SU-DHL-6 (cell line): ENCODE measurements at regions not wholly inside any gene's neighbourhood (a gene's known extent, or its start where the extent isn't known, plus 50 kb on each side); places are given as distances from the start of the nearest gene placed in this dataset.

Source experiments
- H2AFZ ChIP-seq: fragments of 200-600 bp; sonication (generic); 2 replicates; pipeline ENCODE4 v1.6.1; 2014; ENCODE audit warnings: low read depth, mild to moderate bottlenecking, moderate library complexity, mixed read lengths, antibody characterized with exemption, low read length; ENCODE audit not compliant: severe bottlenecking
- H3F3A ChIP-seq: fragments of 200-600 bp; shearing (Covaris generic); 2 replicates; pipeline ENCODE4 v1.6.0; 2016; ENCODE audit warnings: antibody characterized with exemption, mild to moderate bottlenecking; ENCODE audit not compliant: insufficient read depth
- H3K27ac ChIP-seq: fragments of 200-600 bp; sonication (generic); 2 replicates; pipeline ENCODE4 v1.5.1; 2016; ENCODE audit warnings: low read depth, mild to moderate bottlenecking, low read length, moderate library complexity, mixed read lengths
- H3K27me3 ChIP-seq: fragments of 200-600 bp; sonication (generic), shearing (Covaris generic); 2 replicates; pipeline ENCODE4 v1.6.0; 2014; ENCODE audit warnings: mild to moderate bottlenecking, low read length
- H3K36me3 ChIP-seq: fragments of 200-600 bp; sonication (generic); 2 replicates; pipeline ENCODE4 v1.6.1; 2014; ENCODE audit warnings: mild to moderate bottlenecking, low read length, mixed read lengths
- H3K4me2 ChIP-seq: fragments of 300-600, 200-600 bp; shearing (Covaris generic), sonication (generic); 2 replicates; pipeline ENCODE4 v1.6.0; 2014; ENCODE audit warnings: low read length, low read depth, mild to moderate bottlenecking; ENCODE audit not compliant: poor library complexity, severe bottlenecking
- H3K4me3 ChIP-seq: fragments of 200-600 bp; sonication (generic); 2 replicates; pipeline ENCODE4 v1.5.1; 2014; ENCODE audit warnings: antibody characterized with exemption, low read length, mild to moderate bottlenecking, mixed read lengths; ENCODE audit not compliant: insufficient read depth, poor library complexity, severe bottlenecking
- H3K79me2 ChIP-seq: fragments of 200-600 bp; sonication (generic); 2 replicates; pipeline ENCODE4 v1.6.1; 2014; ENCODE audit warnings: mild to moderate bottlenecking, low read length, moderate library complexity; ENCODE audit not compliant: insufficient read depth
- H3K9ac ChIP-seq: fragments of 200-600 bp; sonication (generic); 2 replicates; pipeline ENCODE4 v1.7.0; 2014; ENCODE audit warnings: mild to moderate bottlenecking, low read length
- H3K9me2 ChIP-seq: fragments of 200-600 bp; sonication (generic); replicated peaks from 2 replicates; pipeline ENCODE4 v1.6.1; 2014; ENCODE audit warnings: low read length; ENCODE audit not compliant: insufficient read depth
- H3K9me3 ChIP-seq: fragments of 200-600 bp; sonication (generic); 2 replicates; pipeline ENCODE4 v1.6.1; 2014; ENCODE audit warnings: low read length, mixed read lengths; ENCODE audit not compliant: insufficient read depth
- H4K20me1 ChIP-seq: fragments of 200-600 bp; sonication (generic); 2 replicates; pipeline ENCODE4 v1.6.1; 2014; ENCODE audit warnings: low read depth, mild to moderate bottlenecking, antibody characterized with exemption, low read length, moderate library complexity, mixed read lengths
- EZH2phosphoT487 ChIP-seq: fragments of 200-600 bp; sonication (generic), shearing (Covaris generic); conservative IDR thresholded peaks from 2 replicates; pipeline ENCODE4 v1.6.1; 2018; ENCODE audit warnings: mild to moderate bottlenecking, antibody characterized with exemption, low read length, moderate library complexity, mixed read lengths
- TF ChIP-seq, protein P1 (sequence below): fragments of 200-600 bp; sonication (generic); IDR thresholded peaks from one replicate; pipeline ENCODE4 v1.5.1; 2017; ENCODE audit warnings: antibody characterized with exemption, mild to moderate bottlenecking, low read length, moderate library complexity; ENCODE audit not compliant: insufficient read depth, poor library complexity, severe bottlenecking

DNA sequence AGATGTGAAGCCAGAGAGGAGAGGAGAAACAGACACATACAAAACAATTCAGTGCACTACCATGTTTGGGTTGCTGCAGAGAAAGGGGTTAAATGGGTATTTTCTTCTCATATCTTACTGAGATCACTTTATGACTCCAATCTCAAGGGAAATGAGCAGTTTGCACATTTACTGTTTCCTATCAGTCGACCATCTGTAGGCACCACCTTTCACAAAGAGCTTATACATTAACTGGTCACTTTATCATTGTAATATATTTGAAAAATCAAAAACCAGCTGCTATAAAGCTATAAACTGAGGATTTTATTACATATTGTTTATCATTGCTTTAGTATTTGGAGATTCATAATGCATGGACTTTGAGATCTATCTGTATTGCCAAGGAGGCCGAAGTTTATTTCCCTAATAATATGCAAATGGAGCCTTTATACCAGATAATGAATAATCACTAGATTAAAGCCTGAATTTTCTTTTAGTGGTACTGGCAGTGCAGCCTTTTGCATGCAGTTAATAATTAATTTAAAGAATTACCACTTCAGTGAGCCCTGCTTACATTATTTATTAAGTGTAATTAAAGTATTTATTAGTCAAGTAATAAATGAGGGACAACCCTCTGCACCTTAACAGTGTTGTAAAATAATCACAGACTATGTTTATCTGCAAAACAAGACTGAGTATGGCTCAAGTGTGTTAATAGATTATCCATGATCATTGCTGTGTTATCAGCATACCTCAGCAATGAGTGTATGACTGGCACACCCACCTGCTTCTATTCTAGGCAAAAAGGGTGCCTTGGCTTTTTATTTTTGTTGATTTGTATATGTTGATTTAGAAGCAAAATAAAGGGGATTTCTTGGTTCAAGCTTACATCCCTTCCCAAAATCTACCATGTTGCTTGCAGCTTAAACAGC lies 167.7 kb upstream of the SLC14A2 start:
- Histone ChIP-seq H3K9me2 (no peaks in the 10 kb centered on the region), H4K20me1 (no peaks in the 10 kb centered on the region), H3K9me3 (no peaks in the 10 kb centered on the region), H3K4me3 (no peak overlapping the region), H3K4me2 (no peak overlapping the region), H3K9ac (no peak overlapping the region), H3K79me2 (no peaks in the 10 kb centered on the region), H3K27ac (no peak overlapping the region), H2AFZ (no peak overlapping the region), H3F3A (no peaks in the 10 kb centered on the region), H3K27me3 (no peaks in the 10 kb centered on the region), H3K36me3 (no peaks in the 10 kb centered on the region)
- TF ChIP-seq, protein P1, sequence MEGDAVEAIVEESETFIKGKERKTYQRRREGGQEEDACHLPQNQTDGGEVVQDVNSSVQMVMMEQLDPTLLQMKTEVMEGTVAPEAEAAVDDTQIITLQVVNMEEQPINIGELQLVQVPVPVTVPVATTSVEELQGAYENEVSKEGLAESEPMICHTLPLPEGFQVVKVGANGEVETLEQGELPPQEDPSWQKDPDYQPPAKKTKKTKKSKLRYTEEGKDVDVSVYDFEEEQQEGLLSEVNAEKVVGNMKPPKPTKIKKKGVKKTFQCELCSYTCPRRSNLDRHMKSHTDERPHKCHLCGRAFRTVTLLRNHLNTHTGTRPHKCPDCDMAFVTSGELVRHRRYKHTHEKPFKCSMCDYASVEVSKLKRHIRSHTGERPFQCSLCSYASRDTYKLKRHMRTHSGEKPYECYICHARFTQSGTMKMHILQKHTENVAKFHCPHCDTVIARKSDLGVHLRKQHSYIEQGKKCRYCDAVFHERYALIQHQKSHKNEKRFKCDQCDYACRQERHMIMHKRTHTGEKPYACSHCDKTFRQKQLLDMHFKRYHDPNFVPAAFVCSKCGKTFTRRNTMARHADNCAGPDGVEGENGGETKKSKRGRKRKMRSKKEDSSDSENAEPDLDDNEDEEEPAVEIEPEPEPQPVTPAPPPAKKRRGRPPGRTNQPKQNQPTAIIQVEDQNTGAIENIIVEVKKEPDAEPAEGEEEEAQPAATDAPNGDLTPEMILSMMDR = no peak
- TF ChIP-seq EZH2phosphoT487 = no peak

DNA sequence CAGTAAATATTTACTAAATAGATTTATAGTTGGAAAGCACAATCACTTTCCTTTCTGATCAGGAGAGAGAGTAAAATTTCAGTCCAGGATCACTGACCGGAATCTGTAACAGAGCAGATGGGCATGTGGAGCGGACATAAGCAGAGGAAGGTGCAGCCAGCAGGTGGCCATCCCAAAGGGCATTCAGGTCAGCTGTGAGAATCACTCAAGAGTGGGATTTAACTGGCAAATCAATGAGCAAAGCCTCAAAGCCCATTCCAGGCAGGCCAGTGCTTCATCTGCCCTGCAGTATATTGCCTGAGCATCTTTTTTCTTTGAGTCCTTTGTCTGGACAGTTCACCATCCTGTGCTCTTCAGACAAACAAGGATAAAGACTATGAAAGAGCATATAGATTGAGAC lies 166.4 kb upstream of the SLC14A2 start:
- H3F3A ChIP-seq = no peaks in the 10 kb centered on the region
- H3K4me3 ChIP-seq = no peak overlapping the region
- H3K9me2 ChIP-seq = no peaks in the 10 kb centered on the region
- H3K9ac ChIP-seq = no peak overlapping the region
- H3K79me2 ChIP-seq = no peaks in the 10 kb centered on the region
- H4K20me1 ChIP-seq = no peaks in the 10 kb centered on the region
- no peaks in the 10 kb centered on the region for H3K9me3 ChIP-seq
- no peak overlapping the region for H3K27ac ChIP-seq
- no peak overlapping the region for H2AFZ ChIP-seq
- H3K4me2 ChIP-seq = no peak overlapping the region
- H3K36me3 ChIP-seq = no peaks in the 10 kb centered on the region
- TF ChIP-seq, protein P1 = no peak
- TF ChIP-seq EZH2phosphoT487 = no peak
- H3K27me3 ChIP-seq = no peaks in the 10 kb centered on the region

DNA sequence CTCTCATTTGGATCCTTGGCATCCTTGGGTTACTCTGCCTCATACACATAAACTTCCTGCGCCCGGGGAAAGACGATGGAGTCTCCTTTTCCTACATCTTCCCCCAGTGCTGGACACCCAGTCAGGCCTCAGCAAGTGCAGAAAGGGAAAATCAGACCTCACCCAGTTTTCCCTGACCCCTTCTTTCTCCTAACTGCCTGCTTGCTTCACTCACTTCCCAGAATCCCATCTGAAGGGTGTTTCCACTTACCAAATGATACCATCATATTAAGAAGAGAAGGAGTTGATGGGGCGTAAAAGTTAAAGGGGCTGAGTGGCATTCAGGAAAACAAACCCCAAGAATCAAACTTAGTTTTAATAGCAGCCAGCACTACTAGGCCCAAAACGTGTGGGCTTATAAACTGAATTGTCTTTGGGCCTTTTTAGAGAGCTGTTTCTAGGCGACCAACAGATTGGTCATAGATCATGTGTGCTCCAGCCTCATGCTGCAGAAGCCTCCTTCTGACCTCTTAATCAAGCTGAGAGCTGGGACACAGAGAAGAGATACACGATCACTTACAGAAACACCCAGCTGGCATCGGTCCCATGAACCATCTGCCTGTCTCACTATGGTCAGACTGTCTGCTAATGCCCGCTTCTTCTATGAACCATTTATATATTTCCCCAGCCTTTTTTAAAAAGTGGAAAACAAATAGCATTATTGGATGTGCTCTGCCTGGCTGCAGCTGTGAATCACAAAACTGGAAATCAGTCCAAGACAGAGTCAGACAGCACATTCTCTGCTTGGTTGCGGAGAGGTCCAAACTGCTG lies 165.7 kb upstream of the SLC14A2 start:
- Histone ChIP-seq H3F3A (no peaks in the 10 kb centered on the region), H4K20me1 (no peaks in the 10 kb centered on the region), H3K79me2 (no peaks in the 10 kb centered on the region), H3K27me3 (no peaks in the 10 kb centered on the region), H3K9me2 (no peaks in the 10 kb centered on the region), H3K36me3 (no peaks in the 10 kb centered on the region), H3K4me3 (no peak overlapping the region), H3K9me3 (no peaks in the 10 kb centered on the region), H3K9ac (no peak overlapping the region), H3K4me2 (no peak overlapping the region), H3K27ac (no peak overlapping the region), H2AFZ (no peak overlapping the region)
- TF ChIP-seq, protein P1 = no peak
